ENCODE measurements at regions not wholly inside any gene's neighbourhood (a gene's known extent, or its start where the extent isn't known, plus 50 kb on each side); places are given as distances from the start of the nearest gene placed in this dataset.

GRCh38 chr17:15177343-15177742, 87.8 kb downstream of the PMP22 start:
- no peak for DNase-seq

GRCh38 chr17:15175356-15175755, 89.8 kb downstream of the PMP22 start:
- DNase-seq: no peak

- DNase-seq: peak; percentile 72
These were observed 93.7 kb downstream of the PMP22 start for GRCh38 chr17:15171167-15172047.

- DNase-seq: no peak
These were observed 95.5 kb downstream of the PMP22 start for GRCh38 chr17:15169676-15170075.

GRCh38 chr17:15168379-15168778, 96.7 kb downstream of the PMP22 start:
- DNase-seq: no peak

GRCh38 chr17:15161395-15161794, 103.7 kb downstream of the PMP22 start:
- DNase-seq: no peak

- DNase-seq: no peak
These were observed 108.1 kb downstream of the PMP22 start for GRCh38 chr17:15157051-15157450.

GRCh38 chr17:15154618-15155017, 110.5 kb downstream of the PMP22 start:
- no peak for DNase-seq

GRCh38 chr17:15145621-15146020, 119.5 kb downstream of the PMP22 start:
- no peak for DNase-seq

GRCh38 chr17:15143524-15143923, 121.6 kb downstream of the PMP22 start:
- no peak for DNase-seq

GRCh38 chr17:15134363-15134762, 130.8 kb downstream of the PMP22 start:
- no peak for DNase-seq

GRCh38 chr17:15133826-15134225, 131.3 kb downstream of the PMP22 start:
- DNase-seq: no peak

- DNase-seq: no peak
These were observed 132.0 kb downstream of the PMP22 start for GRCh38 chr17:15133143-15133542.

- DNase-seq: peak; percentile 61
These were observed 134.7 kb downstream of the PMP22 start for GRCh38 chr17:15130426-15130825.

GRCh38 chr17:15129986-15130385, 135.1 kb downstream of the PMP22 start:
- DNase-seq: no peak

- no peak for DNase-seq
These were observed 140.4 kb downstream of the PMP22 start for GRCh38 chr17:15124746-15125145.

GRCh38 chr17:15124264-15124595, 140.9 kb downstream of the PMP22 start:
- DNase-seq: no peak

- DNase-seq: no peak
These were observed 141.4 kb downstream of the PMP22 start for GRCh38 chr17:15123593-15124263.

- DNase-seq: no peak
These were observed 142.3 kb downstream of the PMP22 start for GRCh38 chr17:15122857-15123256.

GRCh38 chr17:15121426-15121825, 143.7 kb downstream of the PMP22 start:
- no peak for DNase-seq

GRCh38 chr17:15119968-15120367, 145.2 kb downstream of the PMP22 start:
- DNase-seq: no peak

GRCh38 chr17:15117239-15117638, 147.9 kb downstream of the PMP22 start:
- DNase-seq: peak; percentile 21

- DNase-seq: peak; percentile 33
These were observed 152.1 kb downstream of the PMP22 start for GRCh38 chr17:15112846-15113617.
